ENCODE measurements at regions not wholly inside any gene's neighbourhood (a gene's known extent, or its start where the extent isn't known, plus 50 kb on each side); places are given as distances from the start of the nearest gene placed in this dataset.
"Not testable (repeated sequence)": the region's sequence is repeated elsewhere in the genome, so short reads cannot be mapped to it uniquely, and the experiment has no call there.

- no peak for DNase-seq (ENCODE audit: extremely low read depth in 1 of 4, low spot score in 3 of 4)
Measured at GRCh38 chr11:22106566-22106965, 86.3 kb upstream of the ANO5 start.

GRCh38 chr11:22115470-22116029 is 77.3 kb upstream of the ANO5 start:
- intact Hi-C loops (cut with micrococcal nuclease), result no loop called here
- no peaks in the 10 kb centered on the region for H3K36me3 ChIP-seq (ENCODE audit: control insufficient read depth, insufficient read depth, low read length)
- H3K27ac ChIP-seq (ENCODE audit: extremely low read depth, low read depth, low read length), result no peak overlapping the region
- BruUV-seq (replicated peaks), result no TSS peak
- DNase-seq (ENCODE audit: extremely low read depth in 1 of 4, low spot score in 3 of 4), result no peak
- no peaks in the 10 kb centered on the region for H3K9me1 ChIP-seq (ENCODE audit: control insufficient read depth, insufficient read depth, low read length)
- H3K9ac ChIP-seq (ENCODE audit: insufficient read depth in 1 of 2, low read depth in 2 of 2, low read length in 2 of 2), result no peak overlapping the region
- H3K4me3 ChIP-seq, result no peak overlapping the region
- H3K4me2 ChIP-seq (ENCODE audit: insufficient read depth, low read length), result no peak overlapping the region
- H3K27me3 ChIP-seq (ENCODE audit: control insufficient read depth in 2 of 2, insufficient read depth in 2 of 2, low read length in 2 of 2), result no peaks in the 10 kb centered on the region
- in situ Hi-C loops (cut with MboI), result no loop called here
- TF ChIP-seq CHD4 (IDR thresholded peaks at IDR 0.05; ENCODE audit: insufficient read depth, insufficient replicate concordance, low read depth, low read length, poor library complexity, severe bottlenecking), result no peak
- TF ChIP-seq ZKSCAN1 (IDR thresholded peaks at IDR 0.05; ENCODE audit: low read depth, low read length), result no peak
- TF ChIP-seq CBX1 (IDR thresholded peaks at IDR 0.05; ENCODE audit: low read depth), result no peak
- TF ChIP-seq SUPT5H (IDR thresholded peaks at IDR 0.05), result no peak
- no peak for TF ChIP-seq NR2C1 (IDR thresholded peaks at IDR 0.05)
- no peak for TF ChIP-seq NR2C1 (tag; IDR thresholded peaks at IDR 0.05)
- no peak for TF ChIP-seq GTF2B (IDR thresholded peaks at IDR 0.05; ENCODE audit: extremely low read depth, insufficient read length)
- TF ChIP-seq SIN3B (IDR thresholded peaks at IDR 0.05; ENCODE audit: low read depth), result no peak
- TF ChIP-seq RB1 (IDR thresholded peaks at IDR 0.05; ENCODE audit: low read depth), result no peak
- ChIA-PET POLR2A (no interaction called here), CTCF (ENCODE audit: low intra/inter-chr PET ratio) (no interaction called here)
- H3K4me1 ChIP-seq (replicated peaks in 1 of 2; ENCODE audit: control insufficient read depth in 2 of 2, insufficient read depth in 2 of 2, low read length in 2 of 2), result no peaks in the 10 kb centered on the region
- no peaks in the 10 kb centered on the region for H4K20me1 ChIP-seq (replicated peaks; ENCODE audit: control insufficient read depth, insufficient read depth, low read length)
- FAIRE-seq, result no peak
- H3K9me3 ChIP-seq (replicated peaks; ENCODE audit: control insufficient read depth, insufficient read depth, low read depth, low read length), result no peaks in the 10 kb centered on the region
- no peak overlapping the region for H2AFZ ChIP-seq (ENCODE audit: low read depth, low read length)
- no peak for ATAC-seq
- WGBS (ENCODE audit: insufficient coverage, low coverage, missing lambda C conversion rate), result 0% methylated on average over 3 of the region's 3 CpGs
- no peaks in the 10 kb centered on the region for H3K79me2 ChIP-seq (ENCODE audit: control insufficient read depth, insufficient read depth, low read length)

More at GRCh38 chr11:22106566-22106965, 86.3 kb upstream of the ANO5 start:
- Histone ChIP-seq H3K27me3 (ENCODE audit: control insufficient read depth in 2 of 2, insufficient read depth in 2 of 2, low read length in 2 of 2) (no peaks in the 10 kb centered on the region), H4K20me1 (replicated peaks; ENCODE audit: control insufficient read depth, insufficient read depth, low read length) (no peaks in the 10 kb centered on the region), H3K79me2 (ENCODE audit: control insufficient read depth, insufficient read depth, low read length) (no peaks in the 10 kb centered on the region), H3K36me3 (ENCODE audit: control insufficient read depth, insufficient read depth, low read length) (no peaks in the 10 kb centered on the region), H3K9ac (ENCODE audit: insufficient read depth in 1 of 2, low read depth in 2 of 2, low read length in 2 of 2) (no peak overlapping the region), H3K4me3 (no peak overlapping the region), H3K9me1 (ENCODE audit: control insufficient read depth, insufficient read depth, low read length) (no peaks in the 10 kb centered on the region), H3K4me1 (replicated peaks in 1 of 2; ENCODE audit: control insufficient read depth in 2 of 2, insufficient read depth in 2 of 2, low read length in 2 of 2) (no peaks in the 10 kb centered on the region), H3K27ac (ENCODE audit: extremely low read depth, low read depth, low read length) (no peak overlapping the region), H3K4me2 (ENCODE audit: insufficient read depth, low read length) (no peak overlapping the region), H3K9me3 (replicated peaks; ENCODE audit: control insufficient read depth, insufficient read depth, low read depth, low read length) (no peaks in the 10 kb centered on the region), H2AFZ (ENCODE audit: low read depth, low read length) (no peak overlapping the region)
- in situ Hi-C loops (cut with MboI) (no loop called here), intact Hi-C loops (cut with micrococcal nuclease) (no loop called here)
- ChIA-PET POLR2A (no interaction called here), CTCF (ENCODE audit: low intra/inter-chr PET ratio) (no interaction called here)
- TF ChIP-seq, protein P1, sequence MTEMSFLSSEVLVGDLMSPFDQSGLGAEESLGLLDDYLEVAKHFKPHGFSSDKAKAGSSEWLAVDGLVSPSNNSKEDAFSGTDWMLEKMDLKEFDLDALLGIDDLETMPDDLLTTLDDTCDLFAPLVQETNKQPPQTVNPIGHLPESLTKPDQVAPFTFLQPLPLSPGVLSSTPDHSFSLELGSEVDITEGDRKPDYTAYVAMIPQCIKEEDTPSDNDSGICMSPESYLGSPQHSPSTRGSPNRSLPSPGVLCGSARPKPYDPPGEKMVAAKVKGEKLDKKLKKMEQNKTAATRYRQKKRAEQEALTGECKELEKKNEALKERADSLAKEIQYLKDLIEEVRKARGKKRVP (CRISPR knock-in tag; IDR thresholded peaks at IDR 0.05), result no peak
- ATAC-seq, result no peak
- no TSS peak for BruUV-seq (replicated peaks)
- WGBS (ENCODE audit: insufficient coverage, low coverage, missing lambda C conversion rate), result 3% methylated on average over 2 of the region's 2 CpGs
- FAIRE-seq, result no peak

- H3K9me1 ChIP-seq (ENCODE audit: control insufficient read depth, insufficient read depth, low read length); H2AFZ ChIP-seq (ENCODE audit: low read depth, low read length); POLR2A ChIA-PET; CTCF ChIA-PET (ENCODE audit: low intra/inter-chr PET ratio); H4K20me1 ChIP-seq (replicated peaks; ENCODE audit: control insufficient read depth, insufficient read depth, low read length); H3K4me1 ChIP-seq (replicated peaks in 1 of 2; ENCODE audit: control insufficient read depth in 2 of 2, insufficient read depth in 2 of 2, low read length in 2 of 2); H3K9me3 ChIP-seq (replicated peaks; ENCODE audit: control insufficient read depth, insufficient read depth, low read depth, low read length); H3K36me3 ChIP-seq (ENCODE audit: control insufficient read depth, insufficient read depth, low read length); BruUV-seq (replicated peaks); in situ Hi-C loops (cut with MboI); DNase-seq (ENCODE audit: extremely low read depth in 1 of 4, low spot score in 3 of 4); H3K79me2 ChIP-seq (ENCODE audit: control insufficient read depth, insufficient read depth, low read length); H3K27me3 ChIP-seq (ENCODE audit: control insufficient read depth in 2 of 2, insufficient read depth in 2 of 2, low read length in 2 of 2); FAIRE-seq; H3K9ac ChIP-seq (ENCODE audit: insufficient read depth in 1 of 2, low read depth in 2 of 2, low read length in 2 of 2); intact Hi-C loops (cut with micrococcal nuclease); H3K27ac ChIP-seq (ENCODE audit: extremely low read depth, low read depth, low read length); ATAC-seq; H3K4me2 ChIP-seq (ENCODE audit: insufficient read depth, low read length); H3K4me3 ChIP-seq: not testable (repeated sequence)
- WGBS (ENCODE audit: insufficient coverage, low coverage, missing lambda C conversion rate), result 0% methylated on average over 2 of the region's 2 CpGs
Measured at GRCh38 chr11:22127981-22128380, 64.9 kb upstream of the ANO5 start.
